GM19351 (cell line): ENCODE measurements at regions not wholly inside any gene's neighbourhood (a gene's known extent, or its start where the extent isn't known, plus 50 kb on each side); places are given as distances from the start of the nearest gene placed in this dataset.
"Not testable (repeated sequence)": the region's sequence is repeated elsewhere in the genome, so short reads cannot be mapped to it uniquely, and the experiment has no call there.

ENCODE experiments used
- ATAC-seq: cut with Tn5 transposase; IDR thresholded peaks from one replicate; pipeline ENCODE4 v1.9.1; 2021; ENCODE audit warnings: mild to moderate bottlenecking, moderate library complexity; ENCODE audit not compliant: unreplicated experiment

DNA sequence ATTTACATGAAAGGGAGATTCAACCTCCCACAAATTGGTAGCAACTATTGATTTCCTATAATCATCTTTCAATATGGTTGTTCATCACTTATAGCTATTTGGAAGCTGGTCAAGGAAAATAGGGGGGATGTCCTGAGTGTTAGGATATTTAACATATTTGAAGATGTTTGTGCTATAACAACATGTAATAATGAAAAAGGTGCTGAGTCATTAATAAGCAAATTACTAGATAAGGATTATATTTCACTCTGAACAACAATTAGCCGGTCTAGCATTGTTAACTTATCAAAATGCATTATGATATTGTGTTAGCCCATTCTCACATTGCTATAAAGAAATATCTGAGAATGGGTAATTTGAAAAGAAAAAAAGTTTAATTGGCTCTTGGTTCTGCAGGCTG lies 225.8 kb upstream of the ARPP21 start:
- ATAC-seq: no peak

- no peak for ATAC-seq
These were observed 222.2 kb upstream of the ARPP21 start for GRCh38 chr3:35417080-35417479.

DNA sequence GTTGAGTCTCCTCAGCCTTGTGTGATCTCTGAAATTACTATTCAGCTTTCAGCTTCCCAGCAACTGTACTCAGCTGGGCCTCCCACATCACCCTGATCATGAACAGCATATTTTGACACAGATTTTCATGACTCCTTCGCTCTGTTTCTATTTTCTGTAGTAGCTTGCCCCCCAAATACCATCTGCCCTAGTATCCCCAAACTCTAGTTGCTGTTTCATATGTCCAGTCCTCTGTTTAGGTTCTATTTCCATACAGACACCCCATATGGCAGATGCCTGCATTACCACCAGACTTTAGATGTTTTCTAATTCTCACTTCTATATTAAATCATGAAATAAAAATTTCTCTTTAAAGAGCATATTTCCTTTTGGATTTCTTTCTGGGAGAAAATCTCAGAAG lies 217.2 kb upstream of the ARPP21 start:
- no peak for ATAC-seq

GRCh38 chr3:35422836-35423601 lies 216.3 kb upstream of the ARPP21 start:
- ATAC-seq: no peak

DNA sequence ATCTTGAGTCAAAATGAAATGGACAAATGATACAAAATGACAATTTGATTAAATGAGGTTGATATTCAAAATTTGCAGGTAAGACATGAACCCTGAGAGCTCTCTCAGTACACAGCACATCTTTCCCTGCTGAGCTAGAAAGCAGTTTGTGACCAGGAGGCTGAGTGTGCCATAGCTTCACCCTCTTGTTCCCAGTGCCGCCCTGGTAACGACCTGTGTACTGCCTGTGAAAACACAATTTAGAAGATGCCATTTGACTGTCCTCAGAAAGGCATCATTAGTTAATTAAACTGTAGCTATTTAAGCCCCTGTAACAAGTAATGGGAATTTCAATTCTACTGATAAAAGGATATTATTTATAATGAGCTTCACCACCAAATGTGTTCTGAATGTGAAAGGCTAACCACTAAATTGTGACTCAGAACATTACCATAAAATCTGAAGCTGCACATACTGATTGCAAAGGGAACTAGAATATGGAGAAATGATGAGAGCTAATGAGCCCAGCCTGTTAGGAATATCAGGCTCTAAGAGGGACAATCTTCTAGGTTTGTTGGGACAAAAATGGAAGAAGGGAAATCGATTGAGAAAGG lies 212.9 kb upstream of the ARPP21 start:
- ATAC-seq: no peak

DNA sequence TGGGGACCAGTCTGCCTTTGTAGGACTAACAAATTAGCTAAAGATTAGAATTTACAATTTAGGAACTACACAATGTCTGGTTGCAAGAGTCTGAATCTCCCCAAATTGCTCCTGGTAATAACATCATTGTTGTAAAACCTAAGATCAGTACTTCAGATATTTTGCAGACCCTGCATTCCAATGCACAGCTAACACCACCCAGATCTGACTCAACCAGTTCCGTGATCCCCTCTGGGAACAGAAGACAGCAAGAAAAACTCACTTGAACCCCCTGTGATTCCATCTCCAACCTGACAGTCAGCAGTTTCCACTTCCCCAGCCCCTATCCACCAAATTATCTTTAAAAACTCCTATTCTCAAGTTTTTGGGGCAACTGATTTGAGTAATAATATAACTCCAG lies 201.9 kb upstream of the ARPP21 start:
- no peak for ATAC-seq

- ATAC-seq: no peak
These were observed 201.2 kb upstream of the ARPP21 start for GRCh38 chr3:35438101-35438500.

DNA sequence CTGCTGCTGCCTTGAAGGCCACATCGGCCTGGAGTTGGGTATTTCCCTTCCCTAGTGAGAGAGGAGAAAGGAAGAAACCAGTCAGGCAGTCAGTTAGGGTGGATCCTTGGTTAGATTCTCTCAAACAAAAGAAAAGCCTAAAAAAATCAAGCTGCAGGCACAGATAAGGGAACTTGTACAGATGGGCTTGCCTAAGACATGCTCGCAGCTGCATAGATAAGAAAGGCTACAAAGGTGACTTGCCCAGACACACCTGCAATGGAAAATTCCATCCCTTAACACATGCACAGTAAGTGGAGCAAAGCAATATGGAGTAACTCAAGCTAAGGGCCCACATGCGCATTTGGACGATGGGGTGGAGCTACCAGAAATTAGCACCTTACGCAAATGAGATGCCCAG lies 199.7 kb upstream of the ARPP21 start:
- no peak for ATAC-seq

DNA sequence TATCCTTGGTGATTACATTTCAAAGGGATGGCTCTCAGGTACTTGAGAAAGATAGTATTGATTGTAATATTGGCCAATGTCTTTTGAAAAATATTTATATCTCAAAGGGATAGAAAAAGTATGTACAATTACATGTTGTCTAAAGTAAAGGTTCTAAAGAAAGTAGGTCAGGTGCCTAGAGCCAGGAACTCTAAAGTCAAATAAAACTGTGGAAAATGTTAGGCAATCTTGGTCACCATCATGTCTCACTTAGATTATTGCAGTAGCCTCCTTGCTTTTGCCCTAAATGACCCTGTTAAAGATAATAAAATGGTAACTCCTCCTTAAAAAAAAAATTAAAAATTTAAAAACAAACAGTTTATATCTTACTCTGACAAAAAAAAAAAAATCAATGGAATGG lies 198.5 kb upstream of the ARPP21 start:
- no peak for ATAC-seq

GRCh38 chr3:35446896-35447295 lies 192.4 kb upstream of the ARPP21 start:
- ATAC-seq: no peak

DNA sequence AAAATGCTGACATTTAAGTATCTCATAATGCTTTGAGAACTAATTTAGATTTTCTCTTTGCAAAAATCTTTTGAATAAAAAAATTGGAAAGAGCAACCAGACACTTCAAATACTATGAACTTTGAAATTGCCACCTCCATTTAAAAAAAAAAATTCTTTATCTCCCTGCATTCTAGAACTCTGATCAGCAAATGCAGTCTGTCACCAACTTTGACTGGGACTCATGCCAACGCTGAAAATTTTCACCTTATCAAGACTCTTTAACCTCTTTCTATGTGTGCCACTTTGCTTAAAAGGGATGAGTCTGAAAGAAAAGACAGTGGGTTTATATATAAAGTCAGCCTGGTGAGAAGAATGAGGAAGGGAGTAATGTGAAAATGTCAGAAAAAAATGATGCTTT lies 191.2 kb upstream of the ARPP21 start:
- ATAC-seq: no peak

- ATAC-seq: no peak
These were observed 190.6 kb upstream of the ARPP21 start for GRCh38 chr3:35448681-35449080.

- not testable (repeated sequence) for ATAC-seq
These were observed 184.5 kb upstream of the ARPP21 start for GRCh38 chr3:35454819-35455218.

- ATAC-seq: no peak
These were observed 165.4 kb upstream of the ARPP21 start for GRCh38 chr3:35473956-35474355.

DNA sequence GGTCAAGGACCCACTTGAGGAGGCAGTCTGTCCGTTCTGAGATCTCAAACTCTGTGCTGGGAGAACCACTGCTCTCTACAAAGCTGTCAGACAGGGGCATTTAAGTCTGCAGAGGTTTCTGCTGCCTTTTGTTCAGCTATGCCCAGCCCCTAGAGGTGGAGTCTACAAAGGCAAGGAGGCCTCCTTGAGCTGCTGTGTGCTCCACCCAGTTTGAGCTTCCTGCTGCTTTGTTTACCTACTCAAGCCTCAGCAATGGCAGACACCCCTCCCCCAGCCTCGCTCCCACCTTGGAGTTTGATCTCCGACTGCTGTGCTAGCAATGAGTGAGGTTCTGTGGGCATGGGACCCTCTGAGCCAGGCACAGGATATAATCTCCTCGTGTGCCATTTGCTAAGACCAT lies 156.8 kb upstream of the ARPP21 start:
- ATAC-seq: not testable (repeated sequence)

DNA sequence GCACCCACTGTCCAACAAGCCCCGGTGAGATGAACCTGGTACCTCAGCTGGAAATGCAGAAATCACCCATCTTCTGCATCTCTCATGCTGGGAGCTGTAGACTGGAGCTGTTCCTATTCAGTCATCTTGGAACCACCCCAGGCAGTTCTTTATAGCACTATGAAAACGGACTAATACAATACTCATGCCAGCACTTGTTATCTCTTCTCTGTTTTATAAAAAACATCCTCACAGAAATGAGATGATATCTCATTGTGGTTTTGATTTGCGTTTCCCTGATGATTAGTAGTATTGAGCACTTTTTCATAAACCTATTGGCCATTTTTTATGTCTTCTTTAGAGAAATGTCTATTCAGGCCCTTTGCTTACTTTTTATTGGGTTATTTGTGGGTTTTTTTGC lies 156.2 kb upstream of the ARPP21 start:
- no peak for ATAC-seq

DNA sequence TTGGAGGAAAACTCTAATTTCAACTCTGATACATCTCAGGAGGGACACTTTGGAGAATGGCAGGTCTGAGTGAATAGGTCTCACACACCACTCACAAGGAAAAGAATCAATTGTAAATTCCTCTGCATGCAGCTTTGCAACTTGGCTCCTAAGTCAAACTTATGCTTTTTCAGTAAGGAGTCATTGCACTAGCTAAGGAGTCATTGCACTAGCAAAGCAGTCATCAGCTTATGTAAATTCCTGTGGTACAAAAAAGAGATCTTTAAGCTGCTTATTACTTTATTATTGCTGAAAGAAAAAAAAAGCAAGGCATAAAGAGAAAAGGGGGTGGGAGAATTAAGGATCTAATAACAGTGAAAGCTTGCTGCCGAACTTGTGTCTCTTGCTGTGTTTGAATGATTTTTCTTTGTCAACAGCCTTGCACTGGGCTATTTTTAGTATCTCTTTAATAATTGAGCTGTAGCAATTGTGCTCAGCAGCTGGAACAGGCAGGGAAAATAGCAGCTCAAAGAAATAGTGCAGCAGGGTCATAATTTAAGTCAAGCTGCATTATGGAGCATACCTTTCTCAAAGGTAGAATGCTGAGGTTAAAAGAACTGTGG lies 154.3 kb upstream of the ARPP21 start:
- ATAC-seq: no peak

- no peak for ATAC-seq
These were observed 153.0 kb upstream of the ARPP21 start for GRCh38 chr3:35486295-35486694.

DNA sequence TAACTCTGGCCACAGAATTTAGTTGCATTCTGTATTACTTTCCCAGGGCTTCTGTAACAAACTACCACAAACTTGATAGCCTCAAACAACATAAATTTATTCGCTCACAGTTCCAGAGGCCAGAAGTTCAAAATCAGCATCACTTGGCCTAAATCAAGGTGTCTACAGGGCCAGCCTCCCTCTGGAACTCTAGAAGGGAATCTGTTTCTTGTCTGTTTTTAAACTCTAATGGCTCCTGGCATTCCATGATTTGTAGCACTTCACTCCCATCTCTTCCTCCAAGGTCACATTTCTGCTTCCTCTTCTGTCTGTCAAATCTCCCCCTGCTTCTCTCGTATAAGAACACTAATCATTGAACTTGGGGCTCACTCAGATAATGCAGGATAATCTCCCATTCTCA lies 151.9 kb upstream of the ARPP21 start:
- no peak for ATAC-seq

- no peak for ATAC-seq
These were observed 150.8 kb upstream of the ARPP21 start for GRCh38 chr3:35488526-35488925.

DNA sequence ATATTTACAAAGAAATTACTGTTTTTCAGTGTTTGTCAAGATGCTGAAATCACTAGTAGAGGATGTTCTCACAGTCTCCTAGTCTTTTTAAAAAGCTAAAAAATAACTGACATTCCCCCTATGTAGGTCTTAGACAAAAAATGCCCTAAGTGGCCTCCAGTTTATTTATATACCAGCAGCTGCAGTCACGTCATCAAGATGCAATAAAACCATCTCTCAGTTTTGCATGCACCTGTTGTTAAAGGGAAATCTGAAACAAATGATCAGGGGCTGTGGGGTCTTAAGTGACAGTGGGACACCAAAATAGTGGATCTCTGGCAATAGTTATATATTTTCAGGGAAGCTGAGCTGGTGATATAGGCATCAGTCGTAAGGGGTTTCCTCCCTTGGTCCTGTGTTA lies 146.5 kb upstream of the ARPP21 start:
- no peak for ATAC-seq

DNA sequence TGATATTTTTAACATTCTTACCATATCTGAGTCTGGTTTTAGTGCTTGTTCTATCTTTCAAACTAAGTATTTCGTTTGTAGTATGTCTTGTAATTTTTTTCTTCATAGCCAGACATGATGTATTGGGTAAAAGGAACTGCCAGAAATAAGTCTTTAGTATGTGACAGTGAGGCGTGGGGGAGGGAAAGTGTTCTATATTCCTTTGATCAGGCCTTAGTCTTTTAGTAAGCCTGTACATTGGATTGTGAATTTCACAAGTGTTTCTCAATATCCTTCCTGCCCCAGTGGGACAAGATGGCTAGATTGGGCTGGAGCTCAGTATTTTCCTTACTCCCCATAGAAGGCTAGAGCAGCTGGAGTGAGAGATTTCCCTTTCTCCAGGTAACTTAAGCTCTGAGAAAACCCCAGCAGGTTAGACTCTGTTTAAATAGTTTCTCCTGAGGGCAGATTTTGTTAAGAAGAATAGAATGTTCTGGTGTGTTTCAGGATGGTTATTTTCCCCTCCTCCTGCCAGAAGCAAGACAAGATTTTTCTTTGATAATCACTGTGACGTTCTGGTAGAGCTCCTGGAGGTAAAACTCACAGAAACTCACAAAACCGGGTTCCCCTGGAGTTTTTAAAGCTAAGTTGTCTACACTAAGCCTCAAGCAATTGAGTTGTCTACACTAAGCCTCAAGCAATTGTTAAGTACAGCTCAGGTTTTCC lies 140.7 kb upstream of the ARPP21 start:
- ATAC-seq: no peak
